NT2/D1 (cell line): ENCODE measurements at regions not wholly inside any gene's neighbourhood (a gene's known extent, or its start where the extent isn't known, plus 50 kb on each side); places are given as distances from the start of the nearest gene placed in this dataset.

Source experiments
- DNase-seq: peaks from one replicate; pipeline ENCODE4 v3.0.0-alpha.2; 2011; ENCODE audit warnings: low read depth, low spot score
- H3K27me3 ChIP-seq: 2 replicates; pipeline ENCODE4 v1.6.0; 2011; ENCODE audit warnings: mild to moderate bottlenecking; ENCODE audit not compliant: insufficient read length, insufficient read depth
- H3K36me3 ChIP-seq: 2 replicates; pipeline ENCODE4 v1.6.1; 2011; ENCODE audit warnings: mild to moderate bottlenecking, low read length, mixed read lengths; ENCODE audit not compliant: insufficient read depth, insufficient read length
- H3K4me1 ChIP-seq: 2 replicates; pipeline ENCODE4 v1.5.1; 2011; ENCODE audit not compliant: insufficient read depth, insufficient read length
- H3K4me3 ChIP-seq: 2 replicates; pipeline ENCODE4 v1.5.1; 2011; ENCODE audit warnings: low read depth; ENCODE audit not compliant: insufficient read length
- H3K9ac ChIP-seq: 2 replicates; pipeline ENCODE4 v1.6.0; 2011; ENCODE audit warnings: low read depth; ENCODE audit not compliant: insufficient read length
- H3K9me3 ChIP-seq: 2 replicates; pipeline ENCODE4 v1.5.1; 2011; ENCODE audit warnings: mild to moderate bottlenecking, low read length; ENCODE audit not compliant: insufficient read depth
- SUZ12 ChIP-seq: IDR thresholded peaks from 2 replicates; pipeline ENCODE4 v1.6.1; 2011; ENCODE audit not compliant: insufficient read length, insufficient read depth; ENCODE audit errors: extremely low read depth
- YY1 ChIP-seq: IDR thresholded peaks from 2 replicates; pipeline ENCODE4 v1.6.1; 2011; ENCODE audit not compliant: insufficient read length, insufficient read depth
- ZNF274 ChIP-seq: IDR thresholded peaks from 2 replicates; pipeline ENCODE4 v1.6.1; 2011; ENCODE audit warnings: mild to moderate bottlenecking, low read depth, low read length

DNA sequence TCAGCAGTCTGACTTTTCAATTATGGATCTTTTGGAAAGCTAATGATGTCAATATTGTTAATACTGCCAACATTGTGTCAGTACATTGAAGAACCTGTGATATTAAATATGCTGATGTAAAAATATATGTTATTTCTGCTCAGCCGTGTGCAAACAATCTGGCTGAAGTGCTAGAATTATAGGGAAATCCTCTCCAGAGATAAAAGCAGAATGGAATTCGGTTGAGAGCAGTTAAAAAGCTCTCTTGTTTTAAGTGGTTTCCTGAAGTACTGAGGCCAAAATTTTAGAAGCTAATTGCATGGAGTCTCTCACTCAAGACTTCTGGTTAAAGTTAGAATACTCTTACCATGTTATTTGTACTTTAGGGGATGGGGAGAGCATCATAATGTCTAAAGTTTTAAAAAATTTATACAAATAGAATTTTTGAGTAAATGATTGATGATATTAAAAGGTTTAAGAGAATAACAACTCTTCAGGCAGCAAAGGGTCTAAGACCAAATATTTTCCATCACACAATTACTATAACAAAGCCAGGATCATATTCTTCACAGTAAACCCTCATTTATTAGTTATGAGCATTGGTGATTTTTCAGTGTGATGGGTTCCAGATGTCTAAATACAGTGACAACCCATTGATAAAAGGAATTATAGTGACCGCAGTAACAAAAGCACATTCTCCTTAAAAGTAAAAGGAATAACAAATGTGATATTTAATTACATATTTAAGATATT, 834.2 kb upstream of the CXADR start:
- Histone ChIP-seq H3K36me3 (no peaks in the 10 kb centered on the region), H3K9me3 (no peaks in the 10 kb centered on the region), H3K4me3 (no peak overlapping the region), H3K9ac (no peak overlapping the region), H3K4me1 (no peaks in the 10 kb centered on the region), H3K27me3 (no peaks in the 10 kb centered on the region)
- DNase-seq: no peak
- TF ChIP-seq ZNF274 (no peak), YY1 (no peak), SUZ12 (no peak)

DNA sequence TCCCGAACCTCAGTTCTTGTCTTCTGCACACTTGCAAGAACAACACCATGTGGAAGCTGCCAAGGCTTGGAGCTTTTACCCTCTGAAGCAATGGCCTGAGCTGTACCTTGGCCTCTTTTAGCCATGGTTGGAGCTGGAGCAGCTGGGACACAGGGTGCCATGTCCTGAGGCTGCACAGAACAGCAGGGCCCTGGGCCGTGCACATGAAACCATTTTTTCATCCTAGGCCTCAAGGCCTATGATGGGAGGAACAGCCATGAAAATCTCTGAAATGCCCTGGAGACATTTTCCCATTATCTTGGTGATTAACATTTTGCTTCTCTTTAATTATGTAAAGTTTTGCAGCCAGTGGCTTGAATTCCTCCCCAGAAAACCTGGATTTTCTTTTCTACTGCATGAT, 817.8 kb upstream of the CXADR start:
- TF ChIP-seq SUZ12: no peak
- no peak for TF ChIP-seq YY1
- TF ChIP-seq ZNF274: no peak
- peaks cover 25% of the 10 kb centered on the region for H3K9me3 ChIP-seq
- H3K4me1 ChIP-seq: no peaks in the 10 kb centered on the region
- H3K9ac ChIP-seq: no peak overlapping the region
- no peaks in the 10 kb centered on the region for H3K27me3 ChIP-seq
- DNase-seq: no peak
- no peaks in the 10 kb centered on the region for H3K36me3 ChIP-seq
- H3K4me3 ChIP-seq: no peak overlapping the region

DNA sequence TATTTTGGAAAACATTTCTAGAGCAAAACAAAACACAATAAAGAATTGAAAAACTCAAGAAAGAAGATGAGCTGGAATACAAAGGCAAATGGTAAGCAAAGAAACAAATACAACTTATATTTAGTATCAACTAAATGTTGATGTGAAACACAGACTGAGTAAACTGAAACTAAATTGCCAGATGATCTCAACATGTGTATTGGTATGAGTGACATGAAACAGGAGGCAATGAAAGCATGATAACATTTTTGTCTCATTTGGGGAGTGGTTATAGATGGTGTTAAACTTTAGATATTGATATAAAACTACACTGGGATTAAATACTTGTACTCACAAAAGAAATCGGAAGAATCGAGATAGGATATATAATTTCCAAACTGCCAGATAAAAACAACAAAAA, 805.6 kb upstream of the CXADR start:
- H3K4me3 ChIP-seq: no peak overlapping the region
- peaks cover 5% of the 10 kb centered on the region; the same call in 1 of the 2 replicates for H3K9me3 ChIP-seq
- no peak overlapping the region for H3K9ac ChIP-seq
- no peaks in the 10 kb centered on the region for H3K36me3 ChIP-seq
- no peak for TF ChIP-seq ZNF274
- no peak for TF ChIP-seq YY1
- TF ChIP-seq SUZ12: no peak
- H3K4me1 ChIP-seq: no peaks in the 10 kb centered on the region
- no peaks in the 10 kb centered on the region for H3K27me3 ChIP-seq
- no peak for DNase-seq

DNA sequence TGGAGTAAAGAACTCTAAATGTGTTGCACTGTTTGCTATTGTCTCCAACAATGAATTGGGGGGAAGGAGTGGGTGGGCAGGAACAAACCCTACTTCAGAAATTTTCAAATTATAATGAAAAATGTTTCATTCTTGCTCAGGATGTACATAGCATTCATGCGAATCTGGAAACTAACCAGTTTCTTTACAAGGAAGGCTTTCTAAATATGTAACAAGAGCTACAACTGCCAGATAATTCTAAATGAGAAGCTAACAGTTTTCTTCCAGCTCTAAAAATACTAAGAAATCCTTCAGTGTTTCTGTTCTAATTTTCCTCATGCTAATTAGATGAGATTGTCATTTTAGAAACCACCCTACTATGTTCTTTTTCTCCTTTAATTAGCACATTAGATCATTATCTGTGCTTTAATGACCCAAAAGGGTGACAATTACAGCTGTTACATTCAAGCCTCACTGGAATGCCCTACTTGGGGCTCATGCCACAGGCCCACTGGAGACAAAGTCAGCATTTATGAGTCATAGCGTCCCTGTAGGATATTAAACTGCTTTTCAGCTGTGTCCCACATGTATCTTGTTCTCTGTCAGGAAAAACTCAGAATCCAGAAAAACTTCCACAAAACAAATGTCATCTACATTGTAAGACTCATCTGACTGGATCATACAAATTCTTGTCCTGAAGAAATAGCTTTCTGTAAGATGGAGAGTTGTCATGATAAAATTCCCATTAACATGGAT, 804.6 kb upstream of the CXADR start:
- H3K9me3 ChIP-seq: peaks cover 5% of the 10 kb centered on the region; the same call in 1 of the 2 replicates
- H3K36me3 ChIP-seq: no peaks in the 10 kb centered on the region
- TF ChIP-seq ZNF274 (no peak), YY1 (no peak), SUZ12 (no peak)
- H3K4me3 ChIP-seq: no peak overlapping the region
- no peaks in the 10 kb centered on the region for H3K4me1 ChIP-seq
- no peak for DNase-seq
- no peaks in the 10 kb centered on the region for H3K27me3 ChIP-seq
- no peak overlapping the region for H3K9ac ChIP-seq

DNA sequence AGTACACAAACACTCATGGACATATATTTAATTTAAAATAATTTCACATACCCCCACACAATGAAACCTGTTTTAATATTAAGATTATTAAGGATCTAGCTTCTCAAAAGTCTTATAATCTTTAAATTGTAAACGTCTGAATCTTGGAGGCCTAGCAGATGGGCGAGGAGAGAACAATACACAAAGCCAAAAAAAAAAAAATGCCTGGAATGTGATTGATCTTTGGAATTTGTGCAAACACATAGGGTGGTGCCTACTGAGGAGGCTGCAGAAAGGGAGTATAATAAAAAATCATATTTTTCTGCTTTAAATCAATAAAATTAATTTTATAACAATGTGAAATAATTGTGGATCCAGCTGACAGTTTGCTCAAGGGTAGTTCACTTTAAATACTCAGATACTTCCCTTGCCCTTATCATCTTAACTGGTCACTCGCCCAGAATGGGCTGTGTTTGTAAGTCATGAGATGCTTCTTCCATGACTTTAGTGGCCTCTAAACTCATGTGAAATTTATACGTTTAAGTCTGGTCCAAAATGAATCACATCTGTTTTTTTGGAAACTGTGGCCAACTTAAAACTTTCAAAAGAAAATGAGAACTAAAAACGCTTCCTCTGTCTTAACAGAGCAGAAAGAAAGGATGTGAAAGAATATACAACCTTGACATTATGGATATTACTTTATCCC, 802.8 kb upstream of the CXADR start:
- Histone ChIP-seq H3K27me3 (no peaks in the 10 kb centered on the region), H3K9me3 (peaks cover 5% of the 10 kb centered on the region; the same call in 1 of the 2 replicates), H3K36me3 (no peaks in the 10 kb centered on the region), H3K4me3 (no peak overlapping the region), H3K4me1 (no peaks in the 10 kb centered on the region), H3K9ac (no peak overlapping the region)
- no peak for DNase-seq
- TF ChIP-seq SUZ12 (no peak), ZNF274 (no peak), YY1 (no peak)

DNA sequence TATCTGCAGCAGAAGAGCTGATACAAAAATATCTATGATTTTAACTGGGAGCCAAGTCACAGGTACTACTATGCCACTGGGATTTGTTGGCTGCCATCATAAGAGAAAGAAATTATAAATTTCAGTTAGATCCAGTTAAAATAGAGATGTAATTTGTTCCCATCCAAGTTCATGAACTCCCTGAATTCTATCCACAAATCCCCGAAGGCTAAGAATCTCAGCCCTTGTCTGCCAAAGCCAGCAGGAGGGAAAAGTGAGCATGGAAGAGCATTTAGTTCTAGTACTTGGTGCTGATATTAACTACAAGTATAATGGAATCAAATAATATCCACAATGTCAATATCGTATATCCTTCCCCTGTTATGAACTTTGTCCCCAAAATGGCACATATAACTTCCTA, 801.1 kb upstream of the CXADR start:
- no peak for DNase-seq
- Histone ChIP-seq H3K9ac (no peak overlapping the region), H3K9me3 (peaks cover 5% of the 10 kb centered on the region; the same call in 1 of the 2 replicates)

DNA sequence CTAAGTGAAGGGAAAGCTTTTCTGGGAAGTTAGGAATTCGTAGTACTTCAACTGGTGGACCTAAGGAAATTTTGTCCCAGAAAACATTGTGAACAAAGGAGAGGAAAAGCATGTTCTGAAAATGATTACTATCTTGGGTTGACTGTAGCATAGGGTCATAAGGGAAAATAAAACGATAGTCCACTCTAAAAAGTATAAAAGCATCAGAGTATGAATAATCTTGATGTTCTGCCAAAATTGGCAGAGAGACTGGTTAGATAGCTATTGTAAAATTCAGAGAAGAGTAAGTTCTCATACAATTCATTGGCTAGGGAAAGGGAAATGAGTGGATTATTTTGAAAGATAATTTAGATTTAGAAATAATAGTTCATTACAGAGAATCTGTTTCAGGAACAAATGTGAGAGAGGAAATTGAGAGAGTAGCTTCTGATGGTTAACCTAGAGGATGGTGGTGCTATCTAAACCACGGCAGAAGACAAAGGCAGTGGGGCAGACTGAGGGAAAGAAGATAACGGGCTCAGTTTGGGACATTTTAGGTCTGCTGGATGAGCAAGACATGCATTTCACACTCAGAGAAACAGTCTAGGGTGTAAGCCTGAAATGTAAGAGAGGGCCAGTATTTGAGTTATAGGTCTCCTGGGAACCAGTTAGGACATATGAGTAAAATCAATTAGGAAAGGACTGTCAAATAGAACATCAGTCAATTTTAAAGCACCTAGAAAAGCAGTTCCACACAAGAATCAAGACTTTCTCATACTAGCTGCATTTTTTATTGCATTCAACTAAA, 799.3 kb upstream of the CXADR start:
- H3K4me1 ChIP-seq: no peaks in the 10 kb centered on the region
- peaks cover 11% of the 10 kb centered on the region; the same call in 1 of the 2 replicates for H3K9me3 ChIP-seq
- H3K9ac ChIP-seq: no peak overlapping the region
- H3K4me3 ChIP-seq: no peak overlapping the region
- H3K36me3 ChIP-seq: no peaks in the 10 kb centered on the region
- TF ChIP-seq YY1: no peak
- TF ChIP-seq ZNF274: no peak
- TF ChIP-seq SUZ12: no peak
- no peaks in the 10 kb centered on the region for H3K27me3 ChIP-seq
- no peak for DNase-seq

More for the DNA sequence above, 801.1 kb upstream of the CXADR start:
- no peaks in the 10 kb centered on the region for H3K4me1 ChIP-seq
- no peaks in the 10 kb centered on the region for H3K36me3 ChIP-seq
- H3K27me3 ChIP-seq: no peaks in the 10 kb centered on the region
- TF ChIP-seq YY1 (no peak), SUZ12 (no peak)
- H3K4me3 ChIP-seq: no peak overlapping the region
